ENCODE measurements at regions not wholly inside any gene's neighbourhood (a gene's known extent, or its start where the extent isn't known, plus 50 kb on each side); places are given as distances from the start of the nearest gene placed in this dataset.
"Not testable (repeated sequence)": the region's sequence is repeated elsewhere in the genome, so short reads cannot be mapped to it uniquely, and the experiment has no call there.

GRCh38 chr15:77839970-77840905 lies 207.5 kb upstream of the LINGO1 start:
- no peak for DNase-seq (ENCODE audit: low read depth in 2 of 2)

DNA sequence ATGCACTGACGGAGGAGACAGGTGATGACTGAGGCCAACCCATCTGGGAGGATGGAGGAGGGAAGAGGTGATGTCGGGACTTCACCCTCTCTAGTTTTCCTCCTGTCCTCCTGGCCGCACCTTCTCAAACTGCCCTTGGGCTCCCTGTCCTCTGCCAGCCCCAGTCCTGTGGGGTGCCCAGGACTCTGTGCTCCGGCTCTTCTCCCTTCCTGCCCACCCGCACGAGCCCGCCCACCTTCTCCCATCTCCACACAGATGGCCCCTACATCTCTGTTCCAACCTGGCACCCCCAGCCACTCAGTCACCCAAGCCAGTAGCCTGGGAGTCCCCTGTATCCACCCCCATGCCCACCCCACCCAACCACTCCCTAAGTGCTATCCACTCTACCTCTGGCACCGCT lies 206.7 kb upstream of the LINGO1 start:
- DNase-seq (ENCODE audit: low read depth in 2 of 2) = no peak

- DNase-seq (ENCODE audit: low read depth in 2 of 2) = no peak
These were observed 205.9 kb upstream of the LINGO1 start for GRCh38 chr15:77838595-77838994.

DNA sequence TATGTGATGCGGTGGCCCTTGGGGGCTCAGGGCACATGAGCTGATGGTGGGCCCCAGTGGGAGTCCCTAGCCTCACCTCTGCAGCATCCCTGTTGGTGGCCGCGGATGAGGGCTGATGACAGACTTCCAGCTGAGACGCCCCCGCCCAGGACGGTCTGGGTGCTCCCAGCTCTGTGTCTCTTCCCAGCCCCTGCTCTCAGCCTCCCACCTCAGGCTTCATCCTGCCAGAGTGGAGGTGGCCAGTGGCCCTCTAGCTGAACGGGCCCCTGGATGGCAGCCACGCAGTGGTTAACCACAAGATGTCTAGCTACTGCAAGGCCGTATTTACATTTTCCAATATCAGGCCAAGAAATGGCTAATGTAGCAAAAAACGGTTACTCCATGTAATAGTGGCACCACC lies 205.3 kb upstream of the LINGO1 start:
- DNase-seq (ENCODE audit: low read depth in 2 of 2) = no peak

DNA sequence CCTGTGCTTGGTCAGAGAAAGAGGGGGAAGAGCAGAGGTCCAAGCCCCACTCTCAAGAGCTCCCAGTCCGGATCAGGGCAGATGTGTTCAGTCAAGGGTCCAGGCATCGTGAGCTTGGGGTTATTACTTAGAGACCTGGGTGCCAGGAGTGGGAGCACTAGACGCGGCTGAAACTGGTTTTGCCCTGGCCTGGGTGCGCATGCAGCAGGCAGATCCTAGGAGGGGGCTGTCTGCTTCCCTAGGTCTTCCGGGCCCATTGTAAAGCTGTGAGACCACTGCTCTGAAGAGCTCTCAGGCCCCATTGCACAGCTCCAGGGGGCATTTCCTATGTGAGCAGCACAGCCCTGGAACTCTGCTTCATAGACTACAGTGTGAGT lies 204.9 kb upstream of the LINGO1 start:
- no peak for DNase-seq (ENCODE audit: low read depth in 2 of 2)

- no peak for DNase-seq (ENCODE audit: low read depth in 2 of 2)
These were observed 204.4 kb upstream of the LINGO1 start for GRCh38 chr15:77836906-77837648.

DNA sequence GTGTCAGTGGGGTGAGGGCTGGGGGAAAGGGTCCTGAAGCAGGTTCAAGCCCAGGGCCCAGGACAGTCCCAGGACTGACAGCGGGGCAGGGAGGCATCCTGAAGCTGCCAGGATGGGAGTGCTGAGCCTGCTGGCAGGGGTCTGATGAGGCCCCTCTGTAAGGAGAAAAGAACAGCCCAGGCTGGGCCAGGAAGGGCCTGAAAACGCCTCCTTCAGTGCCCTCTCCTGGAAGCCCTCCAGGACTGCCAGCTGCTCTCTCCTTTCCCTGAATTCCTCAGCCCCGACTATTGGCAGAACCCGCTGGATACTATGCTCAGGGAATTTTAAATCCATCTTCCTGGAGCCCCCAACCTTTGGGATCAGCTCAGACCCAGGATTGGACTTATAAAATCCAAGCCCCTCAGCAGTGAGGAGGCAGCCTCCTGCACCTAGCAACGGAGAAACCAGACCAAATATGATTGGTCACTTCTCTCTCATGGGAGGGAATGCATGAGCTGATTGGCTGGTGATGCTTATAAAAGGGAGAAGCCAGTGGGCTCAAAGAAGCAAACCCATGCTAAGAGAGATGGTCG lies 203.5 kb upstream of the LINGO1 start:
- DNase-seq (ENCODE audit: low read depth in 2 of 2) = no peak

DNA sequence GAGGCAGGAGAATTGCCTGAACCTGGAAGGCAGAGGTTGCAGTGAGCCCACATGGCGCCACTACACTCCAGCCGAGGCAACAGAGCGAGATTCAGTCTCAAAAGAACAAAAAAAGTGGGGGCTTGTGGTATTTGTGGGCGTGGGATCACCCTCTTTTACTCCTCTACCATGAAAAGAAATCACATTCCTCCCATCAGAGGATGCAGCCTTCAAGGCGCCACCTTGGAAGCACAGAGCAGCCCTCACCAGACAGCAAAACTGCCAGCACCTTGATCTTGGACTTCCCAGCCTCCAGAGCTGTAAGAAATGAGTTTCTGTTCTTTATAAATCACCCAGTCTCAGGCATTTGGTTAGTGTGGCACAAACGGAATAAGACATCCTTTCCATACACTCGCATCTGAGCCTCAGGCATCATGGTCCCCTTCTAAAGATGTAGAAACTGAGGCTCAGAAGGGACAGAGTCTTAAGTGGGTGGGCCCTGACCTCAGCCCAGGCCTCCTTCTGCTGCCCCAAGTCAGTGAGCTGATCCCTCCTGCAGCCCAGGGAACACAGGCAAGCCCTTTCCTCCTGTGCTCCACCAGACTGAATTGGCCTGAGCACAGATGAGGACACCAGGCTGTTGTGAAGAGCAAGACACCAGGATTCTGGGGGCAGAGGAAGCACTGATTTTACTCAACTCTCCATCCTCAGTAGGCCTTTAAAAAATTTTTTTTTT lies 201.7 kb upstream of the LINGO1 start:
- no peak for DNase-seq (ENCODE audit: low read depth in 2 of 2)

DNA sequence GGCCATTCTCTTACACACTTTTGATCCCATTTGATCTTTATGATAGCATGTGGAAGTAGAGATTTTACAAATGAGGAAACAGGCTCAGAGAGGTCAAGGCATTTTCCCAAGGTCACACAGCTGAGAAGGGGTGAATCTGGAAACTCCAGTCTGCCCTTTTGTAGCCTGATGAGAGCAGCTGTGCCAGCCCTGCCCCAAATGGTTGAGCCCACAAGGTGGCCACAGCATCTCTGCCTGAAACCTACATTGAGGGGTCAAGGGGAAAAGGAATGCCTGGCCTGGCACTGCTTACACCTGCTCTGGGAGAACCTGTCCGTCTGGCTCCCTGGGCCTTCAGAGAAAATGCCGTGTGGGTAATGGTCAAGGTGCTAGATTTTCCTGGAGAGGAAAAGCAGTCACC lies 200.2 kb upstream of the LINGO1 start:
- no peak for DNase-seq (ENCODE audit: low read depth in 2 of 2)

DNA sequence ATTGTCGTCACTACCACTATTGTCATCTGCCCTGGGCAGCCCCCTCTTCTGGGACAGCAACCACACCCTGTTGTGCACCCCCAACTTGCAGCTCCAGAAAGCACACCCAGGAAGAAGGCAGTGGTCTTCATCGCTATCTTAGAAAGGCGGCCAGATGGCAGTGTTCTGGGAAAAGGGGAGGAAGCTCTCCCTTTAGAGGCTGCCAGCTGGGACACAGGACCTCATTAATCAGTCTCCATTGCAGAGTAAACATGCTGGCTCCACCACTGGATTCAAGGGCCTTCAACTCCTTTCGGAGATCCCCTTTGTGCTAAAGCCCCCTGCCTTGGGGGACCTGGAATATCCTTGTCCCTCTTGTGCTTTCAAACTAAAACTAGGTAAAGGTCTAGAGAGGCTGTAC lies 199.3 kb upstream of the LINGO1 start:
- DNase-seq (ENCODE audit: low read depth in 2 of 2) = no peak

GRCh38 chr15:77830051-77830468 lies 197.3 kb upstream of the LINGO1 start:
- no peak for DNase-seq (ENCODE audit: low read depth in 2 of 2)

DNA sequence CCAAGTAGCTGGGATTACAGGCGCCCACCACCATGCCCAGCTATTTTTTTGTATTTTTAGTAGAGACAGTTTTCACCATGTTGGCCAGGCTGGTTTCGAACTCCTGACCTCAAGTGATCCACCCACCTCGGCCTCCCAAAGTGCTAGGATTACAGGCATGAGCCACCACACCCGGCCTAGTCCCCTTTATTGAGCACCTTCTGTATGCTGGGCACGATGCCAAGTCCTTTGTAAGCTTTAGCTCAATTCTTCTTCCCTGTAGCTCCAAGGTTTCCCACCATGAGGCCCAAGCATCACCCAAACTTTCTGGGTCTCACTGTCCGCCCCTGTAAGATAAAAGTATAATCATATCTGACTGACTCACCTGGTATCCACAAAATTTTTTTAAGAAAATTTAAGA lies 196.6 kb upstream of the LINGO1 start:
- DNase-seq (ENCODE audit: low read depth in 2 of 2) = not testable (repeated sequence)

GRCh38 chr15:77827860-77828259 lies 195.1 kb upstream of the LINGO1 start:
- no peak for DNase-seq (ENCODE audit: low read depth in 2 of 2)

DNA sequence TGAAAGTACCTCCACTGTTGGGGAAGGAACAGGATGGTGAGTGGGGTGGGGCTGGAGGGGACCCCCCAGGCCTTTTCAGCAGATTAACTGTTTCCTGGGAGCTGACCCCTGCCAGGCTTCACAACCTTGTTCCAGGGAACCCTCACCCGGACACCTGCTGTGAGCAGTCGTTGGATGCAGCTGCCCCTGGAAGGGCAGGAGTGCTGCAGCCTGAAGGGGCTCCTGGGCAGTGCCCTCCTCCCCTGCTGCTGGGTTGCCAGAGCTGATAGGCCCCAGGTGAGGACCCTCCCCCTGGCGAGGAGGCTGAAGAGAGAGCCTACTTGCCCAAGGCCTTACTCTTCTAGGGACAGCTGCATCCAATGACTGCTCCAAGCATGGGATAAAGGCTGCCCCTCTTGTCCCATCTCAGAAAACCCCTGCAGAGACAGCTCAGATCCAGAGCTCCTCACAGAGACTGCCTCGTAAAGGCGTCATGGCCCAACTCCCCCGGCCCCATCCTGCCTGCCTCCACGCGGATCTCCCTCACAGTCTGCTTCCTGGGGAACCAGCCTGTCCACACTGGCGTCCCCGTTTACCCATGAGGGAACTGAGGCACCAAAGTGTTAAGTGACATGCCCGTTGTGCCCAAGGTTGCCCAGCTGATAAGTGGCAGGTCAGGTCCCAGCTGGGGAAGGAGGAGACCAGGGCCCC lies 193.4 kb upstream of the LINGO1 start:
- no peak for DNase-seq (ENCODE audit: low read depth in 2 of 2)

DNA sequence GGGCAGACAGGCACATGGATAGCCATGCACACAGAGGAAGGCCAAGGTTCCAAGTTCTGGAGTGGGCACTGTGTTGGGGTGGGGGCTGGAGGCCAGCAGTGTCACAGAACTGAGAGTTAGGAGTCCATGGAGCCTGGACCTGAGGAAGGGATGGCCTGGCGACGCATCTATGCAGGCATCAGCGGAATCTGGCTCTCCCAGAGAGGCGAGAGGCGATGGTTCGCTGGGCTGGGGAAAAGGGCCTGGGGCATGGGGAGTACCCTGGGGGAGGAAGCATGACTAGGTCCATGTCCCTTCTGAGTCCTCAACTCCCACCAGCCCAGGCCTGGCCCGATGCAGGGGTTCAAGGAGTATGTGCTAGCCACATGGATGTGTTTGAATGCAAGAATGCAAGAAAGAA lies 192.8 kb upstream of the LINGO1 start:
- no peak for DNase-seq (ENCODE audit: low read depth in 2 of 2)

GRCh38 chr15:77825252-77825542 lies 192.5 kb upstream of the LINGO1 start:
- DNase-seq (ENCODE audit: low read depth in 2 of 2) = no peak

GRCh38 chr15:77824361-77825251 lies 191.9 kb upstream of the LINGO1 start:
- DNase-seq (ENCODE audit: low read depth in 2 of 2) = no peak

DNA sequence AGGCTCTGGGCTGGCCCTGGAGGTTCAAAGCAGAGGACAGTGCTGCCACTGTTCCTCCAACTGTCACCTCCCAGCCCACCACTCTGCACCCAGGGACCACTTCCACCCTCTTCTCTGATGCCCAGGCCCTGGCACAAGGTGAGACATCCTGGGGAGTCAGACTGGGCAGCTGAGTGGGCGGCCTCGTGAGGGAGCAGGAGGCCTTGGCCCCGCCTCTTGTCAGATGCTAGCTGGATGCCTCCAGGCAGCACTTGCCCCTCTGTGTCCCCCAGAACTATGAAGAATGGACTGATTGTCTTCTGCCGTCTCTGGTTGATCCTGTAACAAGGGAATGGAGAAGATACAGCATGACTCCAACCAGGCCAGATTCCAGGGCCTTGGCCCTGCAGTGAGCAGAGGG lies 191.0 kb upstream of the LINGO1 start:
- DNase-seq (ENCODE audit: low read depth in 2 of 2) = no peak

- no peak for DNase-seq (ENCODE audit: low read depth in 2 of 2)
These were observed 190.0 kb upstream of the LINGO1 start for GRCh38 chr15:77822631-77823230.

- DNase-seq (ENCODE audit: low read depth in 2 of 2) = no peak
These were observed 189.2 kb upstream of the LINGO1 start for GRCh38 chr15:77821959-77822256.

Measured in stimulated activated CD4-positive, alpha-beta T cell treated with anti-CD3 and anti-CD28 coated beads, Interleukin-4, amount 100 ng/mL, for 48 hours (primary cell).